Liver (tissue), 8 donors: ENCODE measurements at regions not wholly inside any gene's neighbourhood (a gene's known extent, or its start where the extent isn't known, plus 50 kb on each side); places are given as distances from the start of the nearest gene placed in this dataset.

Experiments
- DNase-seq: peaks from one replicate; pipeline ENCODE4 v3.0.0-alpha.2; 2017; ENCODE audit warnings: low spot score
- H3K27ac ChIP-seq, 2 donors: one replicate each; pipeline ENCODE4 v1.7.0; 2013; ENCODE audit warnings: inconsistent platforms in 2 of 2, low read length in 2 of 2, control low read depth in 1 of 2, low read depth in 1 of 2, mild to moderate bottlenecking in 1 of 2
- H3K27me3 ChIP-seq, 4 donors: one replicate each; pipeline versions ENCODE4 v1.6.1 to v1.7.0; 2013; ENCODE audit warnings: low read length in 3 of 4, inconsistent platforms in 1 of 4, mild to moderate bottlenecking in 1 of 4, moderate library complexity in 1 of 4; ENCODE audit not compliant: control insufficient read depth in 4 of 4, insufficient read depth in 4 of 4
- H3K36me3 ChIP-seq, 4 donors: one replicate each; pipeline versions ENCODE4 v1.6.1 to v1.7.0; 2013; ENCODE audit warnings: low read length in 3 of 4, mild to moderate bottlenecking in 3 of 4, low read depth in 1 of 4, moderate library complexity in 1 of 4; ENCODE audit not compliant: control insufficient read depth in 4 of 4, insufficient read depth in 3 of 4
- H3K4me1 ChIP-seq, 4 donors: one replicate each; pipeline versions ENCODE4 v1.6.1 to v1.7.0; 2013; ENCODE audit warnings: low read length in 3 of 4, mild to moderate bottlenecking in 3 of 4, moderate library complexity in 1 of 4; ENCODE audit not compliant: control insufficient read depth in 4 of 4, insufficient read depth in 4 of 4
- H3K4me3 ChIP-seq, 3 donors: one replicate each; pipeline versions ENCODE4 v1.6.1 to v1.7.0; 2013; ENCODE audit warnings: low read length in 3 of 3, control low read depth in 1 of 3, low read depth in 1 of 3, mild to moderate bottlenecking in 1 of 3
- H3K9ac ChIP-seq, 2 donors: one replicate each; pipeline ENCODE4 v1.7.0; 2013; ENCODE audit warnings: low read length in 2 of 2, mild to moderate bottlenecking in 2 of 2, moderate library complexity in 2 of 2, control low read depth in 1 of 2, low read depth in 1 of 2
- H3K9me3 ChIP-seq, 4 donors: one replicate each; pipeline versions ENCODE4 v1.6.1 to v1.7.0; 2013; ENCODE audit warnings: low read length in 3 of 4; ENCODE audit not compliant: control insufficient read depth in 4 of 4
- ATF3 ChIP-seq: IDR thresholded peaks from 2 replicates; pipeline ENCODE4 v1.6.1; 2016; ENCODE audit warnings: antibody characterized with exemption
- EGR1 ChIP-seq, 2 donors: IDR thresholded peaks; 2 replicates each; pipeline ENCODE4 v1.6.1; 2016 to 2018; ENCODE audit warnings: antibody characterized with exemption in 2 of 2, low read depth in 2 of 2
- FOXA1 ChIP-seq: IDR thresholded peaks from 2 replicates; pipeline ENCODE4 v1.6.1; 2016; ENCODE audit warnings: antibody characterized with exemption
- FOXA2 ChIP-seq: IDR thresholded peaks from 2 replicates; pipeline ENCODE4 v1.6.1; 2016; ENCODE audit warnings: antibody characterized with exemption
- GABPA ChIP-seq, 2 donors: IDR thresholded peaks in 1 of 2; conservative IDR thresholded peaks in 1 of 2; 2 replicates each; pipeline ENCODE4 v1.6.1; 2016; ENCODE audit warnings: antibody characterized with exemption in 2 of 2, mild to moderate bottlenecking in 1 of 2, moderate library complexity in 1 of 2
- HNF4A ChIP-seq, 2 donors: conservative IDR thresholded peaks; 2 replicates each; pipeline ENCODE4 v1.6.1; 2016; ENCODE audit warnings: antibody characterized with exemption in 2 of 2, mild to moderate bottlenecking in 2 of 2
- HNF4G ChIP-seq: IDR thresholded peaks from 2 replicates; pipeline ENCODE4 v1.6.1; 2016; ENCODE audit warnings: antibody characterized with exemption
- JUND ChIP-seq, 2 donors: IDR thresholded peaks; 2 replicates each; pipeline ENCODE4 v1.6.1; 2016; ENCODE audit warnings: antibody characterized with exemption in 2 of 2
- NR2F2 ChIP-seq: IDR thresholded peaks from 2 replicates; pipeline ENCODE4 v1.6.1; 2016; ENCODE audit warnings: antibody characterized with exemption
- WGBS: extraction: QIAGEN DNeasy Blood & Tissue Kit; methylation state at CpG from one replicate; pipeline ENCODE4 v1.1.7; 2013; 5-methylcytosine and 5-hydroxymethylcytosine counted together
- TF ChIP-seq, protein P1 (sequence below): IDR thresholded peaks from 2 replicates; pipeline ENCODE4 v1.6.1; 2016; ENCODE audit warnings: antibody characterized with exemption
- TF ChIP-seq, protein P2 (sequence below): IDR thresholded peaks from 2 replicates; pipeline ENCODE4 v1.6.1; 2016; ENCODE audit warnings: antibody characterized with exemption, mild to moderate bottlenecking
- TF ChIP-seq, protein P3 (sequence below): fragments of 150-350 bp; IDR thresholded peaks from 2 replicates; pipeline ENCODE4 v1.5.1; 2017; ENCODE audit warnings: improper control_type of control experiment, low read depth, low read length; ENCODE audit not compliant: missing input control
- donor health status: healthy.
- donor health status: healthy.
- donor health status: healthy.
- donor health status: healthy.
- donor health status: healthy.

DNA sequence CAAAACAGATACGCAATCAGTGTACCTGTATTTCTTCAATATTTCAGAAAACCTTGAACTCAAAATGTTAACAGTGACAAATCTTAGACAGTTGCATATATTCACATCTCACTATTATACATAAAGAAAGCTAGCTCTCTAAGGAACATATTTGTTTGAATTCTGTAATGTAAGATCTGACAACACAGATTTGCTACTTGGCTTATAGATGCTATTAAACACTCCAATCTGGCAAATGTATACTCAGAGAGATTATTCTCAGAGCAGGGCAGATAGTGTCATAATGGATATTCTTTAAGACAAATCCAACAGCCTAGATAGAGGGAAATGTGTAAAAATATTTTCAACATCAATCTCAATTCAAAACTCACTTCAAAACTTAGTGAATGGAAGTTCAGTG lies 794.5 kb upstream of the CDH9 start:
- Histone ChIP-seq H3K36me3 (no peaks in the 10 kb centered on the region), H3K27ac (no peak overlapping the region), H3K4me1 (no peaks in the 10 kb centered on the region), H3K4me3 (no peak overlapping the region), H3K9ac (no peak overlapping the region), H3K27me3 (no peaks in the 10 kb centered on the region), H3K9me3 (peaks cover 0 to 4% (median 0%) of the 10 kb centered on the region in 4 donors)
- TF ChIP-seq, protein P1, sequence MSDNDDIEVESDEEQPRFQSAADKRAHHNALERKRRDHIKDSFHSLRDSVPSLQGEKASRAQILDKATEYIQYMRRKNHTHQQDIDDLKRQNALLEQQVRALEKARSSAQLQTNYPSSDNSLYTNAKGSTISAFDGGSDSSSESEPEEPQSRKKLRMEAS: no peak
- TF ChIP-seq, protein P2, sequence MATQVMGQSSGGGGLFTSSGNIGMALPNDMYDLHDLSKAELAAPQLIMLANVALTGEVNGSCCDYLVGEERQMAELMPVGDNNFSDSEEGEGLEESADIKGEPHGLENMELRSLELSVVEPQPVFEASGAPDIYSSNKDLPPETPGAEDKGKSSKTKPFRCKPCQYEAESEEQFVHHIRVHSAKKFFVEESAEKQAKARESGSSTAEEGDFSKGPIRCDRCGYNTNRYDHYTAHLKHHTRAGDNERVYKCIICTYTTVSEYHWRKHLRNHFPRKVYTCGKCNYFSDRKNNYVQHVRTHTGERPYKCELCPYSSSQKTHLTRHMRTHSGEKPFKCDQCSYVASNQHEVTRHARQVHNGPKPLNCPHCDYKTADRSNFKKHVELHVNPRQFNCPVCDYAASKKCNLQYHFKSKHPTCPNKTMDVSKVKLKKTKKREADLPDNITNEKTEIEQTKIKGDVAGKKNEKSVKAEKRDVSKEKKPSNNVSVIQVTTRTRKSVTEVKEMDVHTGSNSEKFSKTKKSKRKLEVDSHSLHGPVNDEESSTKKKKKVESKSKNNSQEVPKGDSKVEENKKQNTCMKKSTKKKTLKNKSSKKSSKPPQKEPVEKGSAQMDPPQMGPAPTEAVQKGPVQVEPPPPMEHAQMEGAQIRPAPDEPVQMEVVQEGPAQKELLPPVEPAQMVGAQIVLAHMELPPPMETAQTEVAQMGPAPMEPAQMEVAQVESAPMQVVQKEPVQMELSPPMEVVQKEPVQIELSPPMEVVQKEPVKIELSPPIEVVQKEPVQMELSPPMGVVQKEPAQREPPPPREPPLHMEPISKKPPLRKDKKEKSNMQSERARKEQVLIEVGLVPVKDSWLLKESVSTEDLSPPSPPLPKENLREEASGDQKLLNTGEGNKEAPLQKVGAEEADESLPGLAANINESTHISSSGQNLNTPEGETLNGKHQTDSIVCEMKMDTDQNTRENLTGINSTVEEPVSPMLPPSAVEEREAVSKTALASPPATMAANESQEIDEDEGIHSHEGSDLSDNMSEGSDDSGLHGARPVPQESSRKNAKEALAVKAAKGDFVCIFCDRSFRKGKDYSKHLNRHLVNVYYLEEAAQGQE: no peak
- TF ChIP-seq JUND (IDR thresholded peaks at IDR 0.05): no peak
- TF ChIP-seq HNF4G: no peak
- no peak for TF ChIP-seq NR2F2
- no peak for TF ChIP-seq EGR1 (IDR thresholded peaks at IDR 0.05; ENCODE audit: low read depth in 2 of 2)
- TF ChIP-seq FOXA1: no peak
- TF ChIP-seq, protein P3, sequence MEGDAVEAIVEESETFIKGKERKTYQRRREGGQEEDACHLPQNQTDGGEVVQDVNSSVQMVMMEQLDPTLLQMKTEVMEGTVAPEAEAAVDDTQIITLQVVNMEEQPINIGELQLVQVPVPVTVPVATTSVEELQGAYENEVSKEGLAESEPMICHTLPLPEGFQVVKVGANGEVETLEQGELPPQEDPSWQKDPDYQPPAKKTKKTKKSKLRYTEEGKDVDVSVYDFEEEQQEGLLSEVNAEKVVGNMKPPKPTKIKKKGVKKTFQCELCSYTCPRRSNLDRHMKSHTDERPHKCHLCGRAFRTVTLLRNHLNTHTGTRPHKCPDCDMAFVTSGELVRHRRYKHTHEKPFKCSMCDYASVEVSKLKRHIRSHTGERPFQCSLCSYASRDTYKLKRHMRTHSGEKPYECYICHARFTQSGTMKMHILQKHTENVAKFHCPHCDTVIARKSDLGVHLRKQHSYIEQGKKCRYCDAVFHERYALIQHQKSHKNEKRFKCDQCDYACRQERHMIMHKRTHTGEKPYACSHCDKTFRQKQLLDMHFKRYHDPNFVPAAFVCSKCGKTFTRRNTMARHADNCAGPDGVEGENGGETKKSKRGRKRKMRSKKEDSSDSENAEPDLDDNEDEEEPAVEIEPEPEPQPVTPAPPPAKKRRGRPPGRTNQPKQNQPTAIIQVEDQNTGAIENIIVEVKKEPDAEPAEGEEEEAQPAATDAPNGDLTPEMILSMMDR: no peak
- no peak for TF ChIP-seq HNF4A (conservative IDR thresholded peaks at IDR 0.05)
- TF ChIP-seq FOXA2: no peak
- DNase-seq: no peak
- WGBS: 92% methylated on average over 1 of the region's 1 CpG

- Histone ChIP-seq H3K4me3 (no peak overlapping the region), H3K27me3 (no peaks in the 10 kb centered on the region), H3K27ac (no peak overlapping the region), H3K36me3 (no peaks in the 10 kb centered on the region), H3K9me3 (no peaks in the 10 kb centered on the region), H3K4me1 (no peaks in the 10 kb centered on the region), H3K9ac (no peak overlapping the region)
- TF ChIP-seq, protein P2: no peak
- no peak for TF ChIP-seq ATF3
- no peak for TF ChIP-seq GABPA (IDR thresholded peaks at IDR 0.05 in 1 of 2, conservative IDR thresholded peaks at IDR 0.05 in 1 of 2)
- TF ChIP-seq FOXA2: no peak
- 83% methylated on average over 2 of the region's 2 CpGs for WGBS
- no peak for DNase-seq
Observed at GRCh38 chr5:27830546-27830945, 792.2 kb upstream of the CDH9 start.
